PC-9 (cell line): ENCODE measurements at regions not wholly inside any gene's neighbourhood (a gene's known extent, or its start where the extent isn't known, plus 50 kb on each side); places are given as distances from the start of the nearest gene placed in this dataset.

Experiments used
- BruUV-seq: library from RNA; stranded (reverse); fragments of 400-500 nt; replicated peaks from 2 replicates; lab custom pipeline; 2021; lab: Mats Ljungman, UMichigan
- CTCF ChIA-PET: fragments of 300-600 bp; sonication (Branson Sonifier 250); formaldehyde crosslinking; loops from one replicate; lab custom pipeline; 2022; ENCODE audit warnings: antibody characterized with exemption; lab: Charles Lee
- POLR2A ChIA-PET: fragments of 300-600 bp; sonication (Branson Sonifier 250); formaldehyde crosslinking; loops from one replicate; lab custom pipeline; 2022; ENCODE audit warnings: antibody characterized with exemption; ENCODE audit not compliant: unreplicated experiment; lab: Charles Lee
- DNase-seq, 2 experiments: peaks; one replicate each; pipeline versions ENCODE4 v3.0.0 to v3.0.0-alpha.2; 2015 to 2022; ENCODE audit warnings: mixed read lengths in 1 of 2
- H2AFZ ChIP-seq: fragments of 200-600 bp; sonication (generic); 2 replicates; pipeline ENCODE4 v1.8.1; 2017; ENCODE audit warnings: antibody characterized with exemption
- H3F3A ChIP-seq: fragments of 200-600 bp; sonication (generic); 2 replicates; pipeline ENCODE4 v1.8.1; 2017; ENCODE audit warnings: antibody characterized with exemption, mild to moderate bottlenecking, low read depth; ENCODE audit not compliant: insufficient read depth
- H3K27ac ChIP-seq: fragments of 200-600 bp; sonication (generic); 2 replicates; pipeline ENCODE4 v1.6.1; 2016; ENCODE audit warnings: mixed run types
- H3K27me3 ChIP-seq: fragments of 200-600 bp; sonication (generic); 2 replicates; pipeline ENCODE4 v1.6.1; 2016; ENCODE audit warnings: low read depth, mixed run types; ENCODE audit not compliant: insufficient read depth
- H3K36me3 ChIP-seq: fragments of 200-600 bp; sonication (generic); 2 replicates; pipeline ENCODE4 v1.6.1; 2016; ENCODE audit warnings: low read depth, mixed run types
- H3K4me1 ChIP-seq: fragments of 200-600 bp; sonication (generic); replicated peaks from 2 replicates; pipeline ENCODE4 v1.6.1; 2016; ENCODE audit warnings: mixed run types; ENCODE audit not compliant: insufficient read depth
- H3K4me2 ChIP-seq: fragments of 200-600 bp; sonication (generic); 2 replicates; pipeline ENCODE4 v1.6.1; 2017; ENCODE audit warnings: mixed run types
- H3K4me3 ChIP-seq: fragments of 200-600 bp; sonication (generic); 2 replicates; pipeline ENCODE4 v1.6.1; 2016; ENCODE audit warnings: mixed run types
- H3K79me2 ChIP-seq: fragments of 200-600 bp; sonication (generic); 2 replicates; pipeline ENCODE4 v1.6.1; 2017; ENCODE audit warnings: low read depth, mixed run types
- H3K9me2 ChIP-seq: fragments of 200-600 bp; sonication (generic); 2 replicates; pipeline ENCODE4 v1.8.1; 2017; ENCODE audit warnings: mild to moderate bottlenecking; ENCODE audit not compliant: insufficient read depth
- H3K9me3 ChIP-seq: fragments of 200-600 bp; sonication (generic); 2 replicates; pipeline ENCODE4 v1.8.1; 2016; ENCODE audit warnings: low read depth; ENCODE audit not compliant: insufficient read depth
- H4K20me1 ChIP-seq: fragments of 200-600 bp; sonication (generic); 2 replicates; pipeline ENCODE4 v1.8.1; 2017; ENCODE audit not compliant: insufficient read depth
- EZH2 ChIP-seq: fragments of 200-600 bp; sonication (generic); IDR thresholded peaks from 2 replicates; pipeline ENCODE4 v1.8.0; 2017; ENCODE audit warnings: antibody characterized with exemption, low read depth
- intact Hi-C: fragments of 100-400 bp; cut with micrococcal nuclease; formaldehyde crosslinking; loops from one replicate; pipeline ENCODE4 v1.10.0; 2022; ENCODE audit not compliant: unreplicated experiment
- TF ChIP-seq, protein P1 (sequence below): fragments of 200-600 bp; sonication (generic); conservative IDR thresholded peaks from 2 replicates; pipeline ENCODE4 v1.6.1; 2017; ENCODE audit warnings: mixed run types, antibody characterized with exemption, mild to moderate bottlenecking, moderate library complexity

- H3K79me2 ChIP-seq: no peaks in the 10 kb centered on the region
- H4K20me1 ChIP-seq: no peaks in the 10 kb centered on the region
- H3K4me1 ChIP-seq: no peaks in the 10 kb centered on the region
- no peaks in the 10 kb centered on the region for H3K9me3 ChIP-seq
- no peaks in the 10 kb centered on the region for H3K27me3 ChIP-seq
- BruUV-seq: no TSS peak
- no peak overlapping the region for H3K4me3 ChIP-seq
- TF ChIP-seq EZH2: no peak
- TF ChIP-seq, protein P1, sequence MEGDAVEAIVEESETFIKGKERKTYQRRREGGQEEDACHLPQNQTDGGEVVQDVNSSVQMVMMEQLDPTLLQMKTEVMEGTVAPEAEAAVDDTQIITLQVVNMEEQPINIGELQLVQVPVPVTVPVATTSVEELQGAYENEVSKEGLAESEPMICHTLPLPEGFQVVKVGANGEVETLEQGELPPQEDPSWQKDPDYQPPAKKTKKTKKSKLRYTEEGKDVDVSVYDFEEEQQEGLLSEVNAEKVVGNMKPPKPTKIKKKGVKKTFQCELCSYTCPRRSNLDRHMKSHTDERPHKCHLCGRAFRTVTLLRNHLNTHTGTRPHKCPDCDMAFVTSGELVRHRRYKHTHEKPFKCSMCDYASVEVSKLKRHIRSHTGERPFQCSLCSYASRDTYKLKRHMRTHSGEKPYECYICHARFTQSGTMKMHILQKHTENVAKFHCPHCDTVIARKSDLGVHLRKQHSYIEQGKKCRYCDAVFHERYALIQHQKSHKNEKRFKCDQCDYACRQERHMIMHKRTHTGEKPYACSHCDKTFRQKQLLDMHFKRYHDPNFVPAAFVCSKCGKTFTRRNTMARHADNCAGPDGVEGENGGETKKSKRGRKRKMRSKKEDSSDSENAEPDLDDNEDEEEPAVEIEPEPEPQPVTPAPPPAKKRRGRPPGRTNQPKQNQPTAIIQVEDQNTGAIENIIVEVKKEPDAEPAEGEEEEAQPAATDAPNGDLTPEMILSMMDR: no peak
- DNase-seq: no peak
- H3K36me3 ChIP-seq: no peaks in the 10 kb centered on the region
- H3K27ac ChIP-seq: no peak overlapping the region
- CTCF ChIA-PET: no interaction called here
- POLR2A ChIA-PET: no interaction called here
- no peaks in the 10 kb centered on the region for H3K9me2 ChIP-seq
- no peaks in the 10 kb centered on the region for H3F3A ChIP-seq
- no peak overlapping the region for H2AFZ ChIP-seq
- intact Hi-C loops: no loop called here
- H3K4me2 ChIP-seq: no peak overlapping the region
These were observed 1860.3 kb downstream of the TP53TG3F start for GRCh38 chr16:35319536-35320192.

DNA sequence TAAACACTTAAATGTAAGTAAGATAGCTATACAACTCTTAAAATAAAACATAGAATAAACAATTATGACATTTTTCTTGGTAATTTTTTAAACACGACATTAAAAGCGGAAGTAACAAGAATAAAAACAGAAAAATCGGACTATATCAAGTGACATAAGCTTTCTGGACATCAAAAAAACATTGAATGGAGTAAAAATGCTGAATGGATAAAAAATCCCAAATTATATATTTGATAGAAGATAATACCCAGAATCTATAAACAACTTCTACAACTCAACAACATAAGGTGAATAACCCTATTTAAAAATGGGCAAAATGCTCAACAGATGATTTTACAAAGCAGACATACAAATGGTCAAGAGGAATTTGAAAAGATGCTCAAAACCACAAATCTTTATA is 1866.5 kb downstream of the TP53TG3F start:
- no peaks in the 10 kb centered on the region for H3K27me3 ChIP-seq
- H3K4me2 ChIP-seq: no peak overlapping the region
- H3K4me3 ChIP-seq: no peak overlapping the region
- no peak overlapping the region for H3K27ac ChIP-seq
- no peaks in the 10 kb centered on the region for H4K20me1 ChIP-seq
- ChIA-PET CTCF (no interaction called here), POLR2A (no interaction called here)
- TF ChIP-seq, protein P1: no peak
- no peak for TF ChIP-seq EZH2
- no peaks in the 10 kb centered on the region for H3K9me3 ChIP-seq
- H3K9me2 ChIP-seq: no peaks in the 10 kb centered on the region
- H3K36me3 ChIP-seq: no peaks in the 10 kb centered on the region
- no peaks in the 10 kb centered on the region for H3F3A ChIP-seq
- H3K4me1 ChIP-seq: no peaks in the 10 kb centered on the region
- intact Hi-C loops: no loop called here
- BruUV-seq: no TSS peak
- no peak for DNase-seq
- H3K79me2 ChIP-seq: no peaks in the 10 kb centered on the region
- H2AFZ ChIP-seq: no peak overlapping the region

DNA sequence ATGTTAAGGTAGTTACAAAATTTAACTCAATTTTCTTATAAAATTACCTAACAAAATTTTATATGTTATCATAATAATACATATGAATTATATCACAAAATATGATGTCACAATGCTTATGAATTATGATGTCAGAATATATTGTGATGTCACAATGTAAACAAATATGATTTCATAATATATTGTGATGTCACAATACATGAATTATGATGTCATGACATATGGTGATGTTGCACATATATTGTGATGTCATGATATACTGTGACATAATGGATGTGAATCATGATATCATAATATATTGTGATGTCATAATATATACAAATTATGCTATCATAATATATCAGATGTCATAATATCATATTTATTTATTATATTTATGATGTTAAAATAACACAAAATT is 1879.9 kb downstream of the TP53TG3F start:
- Histone ChIP-seq H4K20me1 (no peaks in the 10 kb centered on the region), H3K36me3 (no peaks in the 10 kb centered on the region), H3K9me3 (no peaks in the 10 kb centered on the region), H3K27me3 (no peaks in the 10 kb centered on the region), H3K27ac (no peak overlapping the region), H2AFZ (no peak overlapping the region), H3F3A (no peaks in the 10 kb centered on the region), H3K4me1 (no peaks in the 10 kb centered on the region), H3K79me2 (no peaks in the 10 kb centered on the region), H3K9me2 (no peaks in the 10 kb centered on the region), H3K4me2 (no peak overlapping the region), H3K4me3 (no peak overlapping the region)
- CTCF ChIA-PET: no interaction called here
- BruUV-seq: no TSS peak
- TF ChIP-seq EZH2: no peak
- TF ChIP-seq, protein P1: no peak
- POLR2A ChIA-PET: no interaction called here
- intact Hi-C loops: no loop called here
- DNase-seq: no peak
